Endothelial cell of umbilical vein (primary cell): ENCODE measurements at regions not wholly inside any gene's neighbourhood (a gene's known extent, or its start where the extent isn't known, plus 50 kb on each side); places are given as distances from the start of the nearest gene placed in this dataset.

Source experiments
- CTCF ChIP-seq, 2 donors: IDR thresholded peaks; 1 replicate in 1 of 2; 2 replicates in 1 of 2; pipeline ENCODE4 v1.5.1; 2011; ENCODE audit warnings: low read length in 2 of 2, mild to moderate bottlenecking in 2 of 2, moderate library complexity in 2 of 2, control low read depth in 1 of 2, inconsistent platforms in 1 of 2, low read depth in 1 of 2; ENCODE audit not compliant: insufficient read depth in 1 of 2; ENCODE audit errors: extremely low read depth in 1 of 2
- EZH2 ChIP-seq: IDR thresholded peaks from 2 replicates; pipeline ENCODE4 v1.6.1; 2012; ENCODE audit warnings: borderline replicate concordance, low read depth, mild to moderate bottlenecking, moderate library complexity, low read length, inconsistent platforms; ENCODE audit not compliant: severe bottlenecking

GRCh38 chr12:23204933-23205778 is 580.2 kb downstream of the ETNK1 start:
- TF ChIP-seq EZH2 (no peak), CTCF (IDR thresholded peaks at IDR 0.05; ENCODE audit: extremely low read depth in 1 of 2, insufficient read depth in 1 of 2, low read depth in 1 of 2, low read length in 2 of 2) (peak; percentile 67 to 74)
